Calu3 (cell line): ENCODE measurements at regions not wholly inside any gene's neighbourhood (a gene's known extent, or its start where the extent isn't known, plus 50 kb on each side); places are given as distances from the start of the nearest gene placed in this dataset.

ENCODE experiments used
- BruUV-seq: library from RNA; stranded (reverse); fragments of 400-500 nt; replicated peaks from 2 replicates; lab custom pipeline; 2021; lab: Mats Ljungman, UMichigan
- CTCF ChIA-PET: fragments of 300-600 bp; sonication (Branson Sonifier 250); formaldehyde crosslinking; loops from one replicate; lab custom pipeline; 2022; ENCODE audit warnings: antibody characterized with exemption; lab: Charles Lee
- DNase-seq: peaks from one replicate; pipeline ENCODE4 v3.0.0; 2022
- H3K27ac Mint-ChIP-seq: one replicate; pipeline ENCODE4 v1.8.0; 2022; ENCODE audit warnings: mixed read lengths; ENCODE audit not compliant: unreplicated experiment
- H3K27me3 Mint-ChIP-seq: one replicate; pipeline ENCODE4 v1.8.0; 2022; ENCODE audit warnings: mixed read lengths; ENCODE audit not compliant: unreplicated experiment
- H3K36me3 Mint-ChIP-seq: one replicate; pipeline ENCODE4 v1.8.0; 2022; ENCODE audit warnings: mild to moderate bottlenecking, moderate library complexity, mixed read lengths; ENCODE audit not compliant: insufficient read depth, unreplicated experiment
- H3K4me1 Mint-ChIP-seq: one replicate; pipeline ENCODE4 v1.8.0; 2022; ENCODE audit warnings: mild to moderate bottlenecking, low read depth, mixed read lengths; ENCODE audit not compliant: unreplicated experiment
- H3K4me3 Mint-ChIP-seq: one replicate; pipeline ENCODE4 v1.8.0; 2022; ENCODE audit warnings: mild to moderate bottlenecking, low read depth, moderate library complexity, mixed read lengths; ENCODE audit not compliant: unreplicated experiment
- H3K9me3 Mint-ChIP-seq: one replicate; pipeline ENCODE4 v1.8.0; 2022; ENCODE audit warnings: low read depth, mixed read lengths; ENCODE audit not compliant: unreplicated experiment
- intact Hi-C: fragments of 100-400 bp; cut with micrococcal nuclease; formaldehyde crosslinking; loops from one replicate; pipeline ENCODE4 v1.10.0; 2022; ENCODE audit not compliant: unreplicated experiment
- TF ChIP-seq, protein P1 (sequence below): fragments of 200-600 bp; IDR thresholded peaks from one replicate; pipeline ENCODE4 v1.8.0; 2022; ENCODE audit warnings: antibody characterized with exemption; ENCODE audit not compliant: unreplicated experiment

DNA sequence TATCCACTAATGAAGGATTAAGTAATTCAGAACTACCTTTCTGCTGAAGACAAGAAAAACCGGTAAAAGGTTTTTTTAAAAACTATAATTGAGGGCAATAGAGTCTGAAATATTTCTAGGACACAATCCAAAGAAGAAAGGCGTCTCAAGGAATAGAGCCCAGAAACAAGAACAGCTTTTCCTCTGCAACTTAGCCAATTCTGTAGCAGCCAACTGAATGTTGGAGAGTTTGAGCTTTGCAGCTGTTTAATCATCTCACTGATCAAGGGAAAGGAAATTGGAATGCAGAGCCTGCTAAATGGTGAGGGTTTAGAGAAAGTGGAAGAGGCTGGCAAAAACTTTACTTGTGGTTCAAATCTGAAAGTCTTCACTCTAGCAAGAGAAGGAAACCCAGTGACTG is 818.9 kb downstream of the KCNT2 start:
- TF ChIP-seq, protein P1, sequence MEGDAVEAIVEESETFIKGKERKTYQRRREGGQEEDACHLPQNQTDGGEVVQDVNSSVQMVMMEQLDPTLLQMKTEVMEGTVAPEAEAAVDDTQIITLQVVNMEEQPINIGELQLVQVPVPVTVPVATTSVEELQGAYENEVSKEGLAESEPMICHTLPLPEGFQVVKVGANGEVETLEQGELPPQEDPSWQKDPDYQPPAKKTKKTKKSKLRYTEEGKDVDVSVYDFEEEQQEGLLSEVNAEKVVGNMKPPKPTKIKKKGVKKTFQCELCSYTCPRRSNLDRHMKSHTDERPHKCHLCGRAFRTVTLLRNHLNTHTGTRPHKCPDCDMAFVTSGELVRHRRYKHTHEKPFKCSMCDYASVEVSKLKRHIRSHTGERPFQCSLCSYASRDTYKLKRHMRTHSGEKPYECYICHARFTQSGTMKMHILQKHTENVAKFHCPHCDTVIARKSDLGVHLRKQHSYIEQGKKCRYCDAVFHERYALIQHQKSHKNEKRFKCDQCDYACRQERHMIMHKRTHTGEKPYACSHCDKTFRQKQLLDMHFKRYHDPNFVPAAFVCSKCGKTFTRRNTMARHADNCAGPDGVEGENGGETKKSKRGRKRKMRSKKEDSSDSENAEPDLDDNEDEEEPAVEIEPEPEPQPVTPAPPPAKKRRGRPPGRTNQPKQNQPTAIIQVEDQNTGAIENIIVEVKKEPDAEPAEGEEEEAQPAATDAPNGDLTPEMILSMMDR: no peak
- intact Hi-C loops: no loop called here
- BruUV-seq: no TSS peak
- Mint-ChIP-seq H3K4me3 (no peak overlapping the region), H3K27ac (no peak overlapping the region), H3K27me3 (no peaks in the 10 kb centered on the region), H3K36me3 (no peaks in the 10 kb centered on the region), H3K9me3 (peaks cover 2% of the 10 kb centered on the region), H3K4me1 (no peaks in the 10 kb centered on the region)
- DNase-seq: no peak
- CTCF ChIA-PET: interaction anchor here (0.6 kb wide), 1 partner anchor 584 kb away, joined by 3 read pairs; no protein-coding TSS in a partner anchor

DNA sequence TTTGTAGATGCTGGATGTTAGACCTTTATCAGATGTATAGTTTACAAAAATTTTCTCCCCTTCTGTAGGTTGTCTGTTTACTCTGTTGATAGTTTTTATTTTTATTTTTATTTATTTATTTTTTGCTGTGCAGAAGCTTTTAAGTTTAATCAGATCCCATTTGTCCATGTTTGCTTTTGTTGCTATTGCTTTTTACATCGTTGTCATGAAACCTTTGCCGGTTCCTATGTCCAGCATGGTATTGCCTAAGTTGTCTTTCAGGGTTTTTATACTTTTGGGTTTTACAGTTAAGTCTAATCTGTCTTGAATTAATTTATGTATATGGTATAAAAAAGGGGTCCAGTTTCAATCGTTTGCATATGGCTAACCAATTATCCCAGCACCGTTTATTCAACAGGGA is 819.5 kb downstream of the KCNT2 start:
- Mint-ChIP-seq H3K27ac (no peak overlapping the region), H3K4me3 (no peak overlapping the region), H3K9me3 (peaks cover 2% of the 10 kb centered on the region), H3K4me1 (no peaks in the 10 kb centered on the region), H3K27me3 (no peaks in the 10 kb centered on the region), H3K36me3 (no peaks in the 10 kb centered on the region)
- CTCF ChIA-PET: no interaction called here
- BruUV-seq: no TSS peak
- intact Hi-C loops: no loop called here
- TF ChIP-seq, protein P1: no peak
- no peak for DNase-seq

DNA sequence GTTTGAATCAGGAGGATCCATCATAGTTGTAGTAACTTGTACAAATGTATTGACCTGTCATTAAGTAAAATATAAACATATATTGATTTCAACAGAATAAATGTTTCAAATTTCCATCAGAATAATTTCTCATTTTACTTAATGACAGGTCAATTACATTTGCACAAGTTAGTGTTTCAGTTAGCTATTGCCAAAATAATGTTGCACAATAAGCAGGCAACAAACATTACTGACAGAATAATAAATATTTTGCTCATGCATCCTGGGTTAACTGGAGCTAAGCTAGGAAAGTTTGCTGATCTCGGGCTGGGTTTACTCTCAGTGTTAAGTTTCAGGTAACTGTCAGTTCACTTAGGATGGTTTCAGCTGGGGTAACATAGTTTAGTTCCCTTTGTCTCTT is 822.4 kb downstream of the KCNT2 start:
- peaks cover 2% of the 10 kb centered on the region for H3K9me3 Mint-ChIP-seq
- H3K36me3 Mint-ChIP-seq: no peaks in the 10 kb centered on the region
- no peak overlapping the region for H3K27ac Mint-ChIP-seq
- no peak for DNase-seq
- H3K4me1 Mint-ChIP-seq: no peaks in the 10 kb centered on the region
- H3K27me3 Mint-ChIP-seq: no peaks in the 10 kb centered on the region
- no peak overlapping the region for H3K4me3 Mint-ChIP-seq
- CTCF ChIA-PET: no interaction called here
- intact Hi-C loops: no loop called here
- TF ChIP-seq, protein P1: no peak
- no TSS peak for BruUV-seq

DNA sequence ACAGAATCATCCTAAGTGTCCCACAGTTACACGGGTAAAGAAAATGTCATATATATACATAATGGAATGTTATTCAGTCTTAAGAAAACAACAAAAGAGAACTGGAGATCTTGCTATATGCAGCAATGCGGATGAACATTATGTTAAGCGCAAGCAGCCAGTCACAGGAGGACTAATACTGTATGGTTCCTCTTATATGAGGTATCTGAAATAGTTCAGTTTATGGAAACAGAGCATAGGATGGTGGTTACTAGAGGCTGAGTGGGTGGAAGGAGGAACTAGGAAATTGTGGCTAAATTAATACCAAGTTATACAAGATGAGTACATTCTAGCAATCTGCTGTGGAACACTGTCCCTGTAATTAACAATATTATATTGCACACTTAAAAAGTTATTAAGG is 834.3 kb downstream of the KCNT2 start:
- Mint-ChIP-seq H3K4me1 (no peaks in the 10 kb centered on the region), H3K27me3 (no peaks in the 10 kb centered on the region), H3K4me3 (no peak overlapping the region), H3K36me3 (no peaks in the 10 kb centered on the region), H3K27ac (no peak overlapping the region), H3K9me3 (no peaks in the 10 kb centered on the region)
- no TSS peak for BruUV-seq
- TF ChIP-seq, protein P1: no peak
- CTCF ChIA-PET: no interaction called here
- intact Hi-C loops: no loop called here
- DNase-seq: no peak
